GM21786 (cell line): ENCODE measurements at regions not wholly inside any gene's neighbourhood (a gene's known extent, or its start where the extent isn't known, plus 50 kb on each side); places are given as distances from the start of the nearest gene placed in this dataset.

Source experiments
- ATAC-seq: cut with Tn5 transposase; IDR thresholded peaks from one replicate; pipeline ENCODE4 v1.9.1; 2021; ENCODE audit not compliant: unreplicated experiment

DNA sequence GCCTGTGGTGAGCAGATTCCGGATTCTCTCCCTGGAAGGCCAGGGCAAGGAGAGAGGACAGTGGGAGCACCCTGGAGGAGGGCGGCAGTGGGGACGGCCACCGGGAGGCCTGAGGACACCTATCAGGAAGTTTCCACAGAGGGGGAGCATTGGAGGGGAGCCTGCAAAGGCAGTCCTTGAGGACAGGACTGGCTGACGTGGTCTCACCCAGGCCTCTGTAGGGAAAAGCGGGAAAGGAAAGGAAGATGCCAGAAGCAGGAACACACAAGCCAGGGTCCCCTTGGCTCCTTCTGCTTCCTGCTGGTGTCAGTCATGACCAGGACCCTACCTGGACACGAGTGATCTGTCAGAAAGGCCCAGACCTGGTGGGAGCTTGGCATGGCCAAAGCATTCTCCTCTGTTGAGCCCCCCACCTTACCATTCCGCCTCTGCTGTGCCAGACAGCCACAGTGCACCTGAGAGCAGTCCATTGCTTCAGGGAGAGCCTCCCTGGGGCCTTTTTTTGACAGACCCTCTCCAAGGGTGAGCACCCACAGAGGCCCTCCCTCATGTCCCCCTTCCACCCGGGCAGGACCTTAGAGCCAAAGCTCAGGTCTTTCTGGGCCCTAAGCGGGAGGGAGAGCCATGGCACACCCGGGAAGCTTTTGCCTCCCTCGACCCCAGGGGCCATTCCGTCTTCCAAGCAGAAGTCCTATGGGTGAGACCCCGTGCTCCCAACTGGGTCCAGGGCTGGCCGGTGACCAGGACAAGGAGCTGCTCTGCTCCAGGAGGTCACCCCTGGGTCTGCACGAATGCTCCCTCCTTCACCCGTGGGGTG is 333.1 kb downstream of the DYSF start:
- ATAC-seq = no peak

DNA sequence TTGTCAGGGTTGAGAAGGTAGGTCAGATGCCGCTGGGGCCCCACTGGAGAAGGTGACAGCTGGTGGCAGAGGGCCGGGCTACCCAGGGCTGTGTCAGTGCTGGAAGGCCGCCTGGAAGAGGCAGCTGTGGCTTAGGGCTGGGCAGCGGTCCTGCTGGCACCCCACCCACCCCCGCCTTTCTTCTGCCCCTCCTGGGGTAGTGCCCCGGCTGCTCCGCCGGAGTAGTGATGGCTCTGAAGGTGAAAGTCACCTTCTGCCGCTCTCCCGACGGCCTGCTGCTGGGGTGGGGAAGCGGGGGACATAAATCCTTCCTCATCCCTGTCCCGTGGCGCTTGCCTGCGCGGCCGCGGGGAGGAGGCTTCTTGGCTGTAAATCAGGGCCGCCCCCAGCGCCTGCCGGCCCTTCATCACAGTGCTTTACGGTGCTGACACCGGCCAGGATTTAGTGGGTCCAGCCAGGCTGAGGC is 332.2 kb downstream of the DYSF start:
- ATAC-seq = no peak

DNA sequence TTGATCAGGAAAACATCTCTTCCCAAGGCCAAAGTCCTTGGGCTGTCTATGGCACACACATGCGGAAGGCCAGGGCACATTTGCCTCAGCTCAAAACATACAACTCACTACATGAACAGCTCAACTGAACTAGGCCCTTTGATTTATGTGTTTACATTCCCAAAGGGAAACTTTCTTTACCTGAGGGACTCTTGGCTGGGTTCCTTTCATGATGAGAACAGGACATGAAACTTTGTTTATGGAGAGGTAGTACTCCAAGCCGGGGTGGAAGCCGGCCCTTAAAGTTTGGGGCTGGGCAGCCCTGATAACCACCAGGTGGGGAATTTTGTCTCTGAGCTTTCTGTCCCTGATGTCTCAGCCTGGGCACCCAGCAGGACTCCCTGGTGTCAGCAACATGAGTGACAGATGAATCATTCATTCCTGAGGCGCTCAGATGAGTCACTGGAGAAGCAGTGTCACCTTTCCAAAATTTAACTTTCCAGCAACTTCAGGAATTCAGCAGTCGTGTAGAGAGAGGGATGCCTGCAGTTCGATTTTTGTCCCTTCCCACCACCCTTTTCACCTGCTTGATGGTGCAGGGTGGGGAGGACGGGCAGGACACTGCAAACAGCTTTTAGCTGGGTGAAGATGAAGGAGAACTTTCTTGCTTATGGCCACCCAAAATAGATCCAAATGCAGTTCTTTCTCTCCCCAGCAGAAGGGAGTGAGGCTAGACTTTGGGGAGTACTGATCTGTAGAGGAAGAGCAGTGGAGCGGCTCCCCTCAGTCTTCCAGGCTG is 331.6 kb downstream of the DYSF start:
- no peak for ATAC-seq

DNA sequence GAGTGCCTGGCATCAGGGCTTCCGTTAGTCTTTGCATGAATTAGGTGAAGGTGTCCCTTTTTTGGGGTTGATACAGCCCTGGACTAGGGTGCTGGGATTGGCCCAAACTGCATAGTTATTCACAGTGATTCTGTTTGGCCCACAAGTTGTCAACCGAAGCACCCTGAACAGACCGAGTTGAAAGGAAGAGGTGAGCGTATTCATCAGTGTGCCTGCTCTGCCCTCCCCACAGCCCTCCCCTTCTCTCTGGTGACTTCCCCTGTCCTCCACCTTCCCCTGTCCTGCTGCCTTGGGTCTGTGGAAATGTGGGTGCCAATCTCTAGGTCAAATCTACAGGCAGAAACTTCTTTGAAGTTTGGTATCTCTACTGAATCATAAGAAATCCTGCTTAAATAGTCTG is 330.5 kb downstream of the DYSF start:
- ATAC-seq = no peak

DNA sequence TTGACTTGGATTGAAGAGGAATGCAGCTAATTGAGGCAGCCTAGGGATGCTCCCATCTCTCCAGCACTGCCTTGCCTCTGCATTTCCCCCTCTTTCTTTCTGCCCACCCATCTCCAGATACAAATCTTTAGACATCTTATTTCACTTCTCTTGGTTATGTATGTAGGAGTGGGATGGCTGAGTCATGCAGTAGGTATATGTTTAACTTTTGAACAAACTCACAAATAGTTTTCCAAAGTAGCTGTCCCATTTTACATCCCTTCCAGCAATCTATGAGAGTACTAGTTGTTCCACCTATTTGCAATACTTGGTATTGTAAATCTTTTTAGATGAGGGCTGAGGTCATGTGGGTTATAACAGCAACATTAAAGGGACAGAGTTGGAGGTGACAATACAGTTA is 329.9 kb downstream of the DYSF start:
- no peak for ATAC-seq

DNA sequence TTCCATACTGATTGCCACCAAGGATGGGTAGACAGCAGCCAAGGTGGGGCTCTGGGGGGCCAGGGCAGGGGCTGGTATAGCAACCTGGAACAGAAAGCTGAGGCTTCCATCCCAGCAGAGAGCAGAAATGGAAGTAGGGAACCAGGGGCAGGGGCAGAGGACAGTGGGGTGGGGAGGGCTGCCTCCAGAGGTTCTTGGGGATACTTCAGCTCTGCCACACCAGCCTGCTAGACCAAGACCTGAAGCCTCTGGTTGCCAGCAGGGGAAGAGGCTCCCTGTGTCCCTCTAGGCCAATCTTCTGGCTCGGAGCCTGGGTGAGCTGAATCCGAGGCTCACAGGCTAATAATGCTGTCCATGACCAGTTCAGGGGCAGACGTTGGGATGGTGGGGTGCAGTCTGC is 329.0 kb downstream of the DYSF start:
- no peak for ATAC-seq

DNA sequence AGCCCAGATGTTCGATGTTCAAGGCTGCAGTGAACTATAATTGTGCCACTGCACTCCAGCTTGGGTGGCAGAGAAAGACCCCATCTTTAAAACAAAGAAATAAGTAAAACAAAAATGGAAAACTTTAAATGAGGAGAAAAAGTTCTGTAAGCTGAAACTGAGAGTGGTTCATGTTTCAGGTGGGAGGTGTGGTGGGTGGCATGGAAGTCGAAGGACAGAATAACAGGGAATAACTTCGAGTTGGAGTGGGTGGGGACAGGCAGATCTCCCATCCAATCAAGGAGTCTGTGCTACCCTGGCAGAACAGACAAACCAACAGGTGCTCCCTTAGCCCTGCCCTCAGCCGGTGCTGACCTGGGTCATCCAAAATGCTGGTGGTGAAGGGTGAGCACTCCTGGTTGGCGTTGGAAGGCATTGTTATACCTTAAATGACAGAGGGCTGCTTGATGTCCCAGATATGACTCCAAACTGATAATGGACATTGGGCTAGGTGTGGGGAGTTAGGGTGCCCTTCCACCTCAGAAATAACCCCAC is 328.4 kb downstream of the DYSF start:
- no peak for ATAC-seq

DNA sequence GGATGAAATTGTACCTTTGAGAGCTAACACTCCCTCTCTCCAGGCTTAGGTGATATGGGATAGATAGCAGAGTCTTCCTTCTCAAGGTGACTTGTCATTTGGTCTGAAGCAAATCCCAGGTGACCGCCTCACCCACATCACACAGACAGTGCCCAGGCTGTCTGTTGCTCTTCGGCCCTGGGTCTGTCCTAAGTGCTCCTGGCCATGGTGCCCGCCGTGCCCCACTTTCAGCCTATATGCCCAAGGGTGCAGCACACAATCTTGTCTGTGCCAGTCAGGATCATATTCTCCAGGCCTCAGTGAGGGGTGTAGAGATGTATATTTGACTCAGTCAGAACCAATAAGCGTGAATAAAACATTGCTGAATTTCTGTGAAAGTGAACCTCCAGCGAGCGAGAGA is 326.8 kb downstream of the DYSF start:
- no peak for ATAC-seq

DNA sequence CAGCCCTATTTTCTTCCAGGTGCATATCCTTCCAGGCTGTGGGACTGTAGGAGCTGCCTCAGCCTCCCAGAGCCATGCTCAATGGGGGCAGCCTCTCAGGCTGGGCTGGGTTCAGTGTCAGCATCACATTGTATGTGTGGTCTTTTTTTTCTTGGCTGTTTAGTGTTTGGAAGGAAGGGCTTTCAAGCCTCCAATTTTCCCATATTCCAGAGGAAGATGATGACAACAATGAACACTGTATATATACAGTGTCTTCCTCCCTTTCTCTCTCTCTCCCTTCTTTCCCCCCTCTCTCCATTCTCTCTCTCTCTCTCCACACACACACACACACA is 326.4 kb downstream of the DYSF start:
- ATAC-seq = no peak

DNA sequence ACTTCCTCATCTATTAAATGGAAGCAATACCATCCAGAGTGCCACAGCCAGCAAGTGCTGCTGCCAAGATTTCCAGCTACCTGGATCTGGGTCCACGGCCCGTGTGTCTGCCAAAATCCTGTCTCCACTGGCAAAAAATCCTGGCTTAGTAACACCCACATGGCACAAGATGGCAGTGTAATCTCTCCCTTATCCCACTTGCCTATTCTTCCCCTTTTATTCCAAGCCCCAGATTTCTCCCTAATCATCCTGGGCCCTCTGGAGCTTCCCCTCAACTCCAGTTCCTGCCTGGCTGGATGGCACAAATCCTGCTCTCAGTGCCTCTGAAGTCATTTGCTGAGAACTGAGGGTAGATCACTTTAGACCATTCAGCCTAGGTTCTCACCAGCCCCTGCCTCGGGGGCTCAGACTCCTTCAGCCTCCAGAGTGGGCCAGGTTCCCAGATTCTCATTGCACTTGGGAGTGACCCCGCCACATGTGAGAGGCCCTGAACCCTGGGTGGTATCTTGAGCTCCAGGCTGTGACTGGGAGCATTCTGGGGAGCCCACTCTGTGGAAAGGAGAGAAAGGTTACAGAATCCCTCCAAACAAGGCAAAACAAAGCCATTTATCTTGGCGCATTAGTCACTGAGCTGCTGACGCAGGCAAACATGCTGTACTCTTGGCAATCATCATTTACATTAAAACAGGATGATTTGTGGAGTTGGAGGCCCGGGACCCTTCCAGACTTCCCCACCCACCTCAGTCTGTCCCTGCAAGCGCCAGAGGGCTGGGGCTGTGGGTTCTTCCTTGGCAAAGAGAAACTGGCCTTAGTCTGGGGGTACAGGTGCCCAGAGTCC is 325.8 kb downstream of the DYSF start:
- ATAC-seq = no peak

DNA sequence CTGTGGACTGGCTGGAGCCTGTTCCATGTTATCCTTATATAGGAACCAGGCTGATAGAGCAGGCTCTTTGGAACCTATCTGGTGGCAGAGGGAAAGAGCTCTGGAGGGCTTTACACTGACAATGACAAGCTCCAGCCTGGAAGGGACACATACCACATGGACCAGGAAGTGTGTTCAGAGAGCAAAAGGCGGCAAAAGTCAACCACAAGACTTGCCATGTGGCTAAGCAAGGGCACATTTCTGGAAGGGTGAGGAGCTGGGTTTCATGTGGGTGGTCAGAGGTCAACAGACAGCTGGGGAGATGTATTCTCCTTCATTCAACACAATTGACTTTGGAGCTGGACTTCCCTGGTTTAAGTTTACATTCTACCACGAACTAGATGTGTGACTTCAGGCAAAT is 325.2 kb downstream of the DYSF start:
- no peak for ATAC-seq

DNA sequence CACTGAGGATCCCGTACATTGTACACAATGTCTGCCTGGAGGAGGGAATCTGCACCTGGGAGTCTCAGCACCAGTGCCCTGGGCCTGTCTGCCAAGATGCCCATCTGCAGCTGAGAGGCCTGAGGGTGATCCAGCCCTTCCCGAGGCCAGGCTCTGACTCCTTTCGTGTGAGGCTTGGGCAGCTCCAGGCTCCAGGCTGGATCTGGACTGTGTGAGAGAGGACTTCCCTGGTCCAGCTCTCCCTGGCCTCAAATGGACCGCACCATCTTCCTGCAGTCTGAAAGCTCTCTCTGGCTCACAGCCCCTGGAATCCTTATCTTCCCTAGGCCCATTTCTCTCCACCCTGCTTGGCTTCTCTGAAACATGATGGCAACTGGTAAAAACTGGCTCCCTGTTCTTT is 324.6 kb downstream of the DYSF start:
- ATAC-seq = no peak

DNA sequence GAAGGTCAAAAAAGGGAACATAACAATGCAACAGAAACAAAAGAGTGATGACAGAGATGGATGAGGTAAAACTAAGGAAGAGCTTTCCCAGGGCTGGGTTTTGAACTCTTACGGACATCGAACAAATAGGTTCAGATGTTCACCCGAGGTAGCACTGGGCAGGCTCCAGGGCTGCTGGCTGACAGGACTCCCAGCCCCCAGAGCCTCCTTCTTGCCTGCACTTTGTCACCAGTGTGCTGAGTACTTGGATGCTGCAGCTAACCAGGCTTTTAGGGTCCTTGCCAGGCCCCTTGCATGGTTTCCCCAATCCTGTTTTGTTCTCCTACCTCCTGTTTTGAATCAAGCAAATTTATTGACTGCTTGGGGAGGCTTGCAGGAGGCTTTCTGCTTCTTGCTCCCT is 322.9 kb downstream of the DYSF start:
- no peak for ATAC-seq

DNA sequence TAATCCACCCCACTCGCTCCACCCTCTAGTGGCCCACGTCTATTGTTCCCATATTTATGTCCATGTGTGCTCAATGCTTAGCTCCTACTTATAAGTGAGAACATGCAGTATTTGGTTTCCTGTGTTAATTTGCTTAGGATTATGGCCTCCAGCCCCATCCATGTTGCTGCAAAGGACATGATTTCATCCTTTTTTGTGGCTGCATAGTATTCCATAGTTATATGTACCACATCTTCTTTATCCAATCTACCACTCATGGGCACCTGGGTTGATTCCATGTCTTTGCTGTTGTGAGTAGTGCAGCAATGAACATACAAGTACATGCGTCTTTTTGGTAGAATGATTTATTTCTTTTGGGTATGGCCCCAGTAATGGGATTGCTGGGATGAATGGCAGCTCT is 319.9 kb downstream of the DYSF start:
- ATAC-seq = no peak

DNA sequence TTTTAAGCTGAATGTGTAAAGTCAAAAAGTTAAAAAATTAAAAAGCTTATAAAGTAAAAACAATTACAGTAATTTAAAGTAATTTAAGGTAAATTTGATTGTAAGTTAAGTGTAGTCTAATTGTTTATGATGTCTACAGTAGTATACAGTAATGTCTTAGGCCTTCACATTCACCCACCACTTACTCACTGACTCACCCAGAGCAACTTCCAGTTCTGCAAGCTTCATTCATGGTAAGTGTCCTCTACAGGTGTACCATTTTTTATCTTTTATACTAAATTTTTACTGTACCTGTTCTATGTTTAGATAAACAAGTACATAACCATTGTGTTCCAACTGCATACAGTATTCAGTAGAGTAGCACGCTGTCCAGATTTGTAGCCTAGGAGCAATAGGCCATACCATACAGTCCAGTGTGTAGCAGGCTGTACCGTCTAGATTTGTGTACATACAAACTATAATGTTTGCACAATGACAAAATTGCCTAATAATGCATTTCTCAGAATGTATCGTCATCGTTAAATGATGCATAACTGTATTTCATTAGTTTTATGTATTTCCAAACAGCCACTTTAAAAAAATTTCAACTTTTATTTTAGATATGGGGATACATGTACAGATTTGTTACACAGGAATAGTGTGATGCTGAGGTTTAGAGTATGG is 319.3 kb downstream of the DYSF start:
- ATAC-seq = no peak

DNA sequence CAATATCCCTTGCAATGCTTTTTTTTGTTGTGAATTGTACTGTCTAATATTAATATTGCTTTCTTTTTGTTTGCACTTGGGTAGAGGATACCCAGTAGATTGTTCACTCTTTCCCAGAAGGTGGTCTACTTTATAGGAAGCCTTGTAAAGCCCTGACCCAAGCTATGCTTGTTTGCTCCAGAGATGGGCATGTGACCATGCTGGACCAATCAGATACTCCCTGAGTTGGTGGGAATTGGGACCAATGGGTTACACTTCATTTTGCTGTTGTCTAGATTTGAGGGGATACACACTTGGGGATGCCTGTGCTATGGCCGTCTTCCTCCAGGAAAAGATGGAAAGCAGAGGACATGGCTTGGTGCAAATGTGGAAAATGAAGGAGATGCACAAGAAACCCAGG is 314.3 kb downstream of the DYSF start:
- no peak for ATAC-seq

DNA sequence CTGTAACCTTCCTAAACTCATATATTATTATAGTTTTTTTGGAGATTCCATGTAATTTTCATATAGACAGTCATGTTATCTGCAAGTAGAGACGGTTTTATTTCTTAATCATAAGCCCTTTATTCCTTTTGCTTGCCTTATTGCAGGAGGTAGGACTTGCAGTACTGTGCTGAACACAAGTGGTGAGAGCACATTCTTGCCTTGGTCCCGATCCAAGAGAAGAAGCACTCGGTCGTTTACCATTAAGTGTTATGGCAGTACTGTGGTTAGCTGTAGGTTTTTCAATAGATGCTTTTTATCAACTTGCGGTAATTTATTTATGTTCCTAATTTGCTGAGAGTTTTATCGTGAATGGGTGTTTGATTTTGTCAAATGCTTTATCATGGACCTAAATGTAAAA is 305.7 kb downstream of the DYSF start:
- ATAC-seq = no peak

DNA sequence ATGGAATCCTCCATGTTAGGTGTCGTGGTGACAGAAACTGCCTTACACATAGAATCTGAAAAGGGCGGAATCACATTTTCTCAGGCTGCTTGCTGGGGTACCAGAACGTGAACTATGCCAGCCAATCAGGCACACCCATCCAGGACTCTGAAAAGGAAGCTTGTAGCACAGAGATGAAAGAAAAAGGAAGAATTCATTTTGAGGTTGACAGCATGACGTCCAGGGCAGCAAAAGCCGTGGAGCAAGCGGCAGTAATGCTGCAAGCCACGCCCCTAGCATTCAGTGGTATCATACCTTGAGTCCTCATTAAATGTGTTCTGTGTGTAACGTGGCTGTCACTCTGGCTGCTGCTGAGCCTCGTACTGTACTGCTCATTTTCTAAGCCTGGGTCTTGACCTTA is 304.0 kb downstream of the DYSF start:
- ATAC-seq = no peak

DNA sequence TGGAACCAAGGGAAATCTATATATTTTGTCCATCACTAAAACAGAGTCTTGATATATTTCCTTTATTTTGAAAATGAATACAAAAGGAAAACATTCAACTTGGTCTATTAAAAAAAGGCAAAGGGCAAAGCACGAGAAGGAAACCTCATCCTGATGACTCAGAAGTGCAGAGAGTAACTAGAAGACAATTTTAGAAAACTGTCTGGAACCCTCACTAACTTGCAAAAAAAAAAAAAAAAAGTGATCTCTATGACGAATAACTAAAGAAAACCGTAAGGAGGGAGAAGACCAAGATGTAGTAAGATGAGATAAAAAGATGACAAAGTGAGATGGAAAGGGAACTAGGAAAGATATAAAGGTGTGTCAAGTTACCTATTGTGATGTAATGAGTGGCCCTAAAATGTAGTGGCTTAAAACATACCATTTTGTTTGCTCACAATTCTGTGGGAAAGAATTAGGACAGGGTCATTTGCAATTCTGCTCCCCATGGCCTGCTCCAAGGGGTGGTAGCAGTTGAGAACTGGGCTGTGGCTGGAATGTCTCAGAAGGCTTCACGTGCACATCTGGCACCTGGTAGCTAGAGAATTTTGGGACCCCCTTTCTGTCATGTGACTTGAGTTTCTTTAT is 303.0 kb downstream of the DYSF start:
- no peak for ATAC-seq

DNA sequence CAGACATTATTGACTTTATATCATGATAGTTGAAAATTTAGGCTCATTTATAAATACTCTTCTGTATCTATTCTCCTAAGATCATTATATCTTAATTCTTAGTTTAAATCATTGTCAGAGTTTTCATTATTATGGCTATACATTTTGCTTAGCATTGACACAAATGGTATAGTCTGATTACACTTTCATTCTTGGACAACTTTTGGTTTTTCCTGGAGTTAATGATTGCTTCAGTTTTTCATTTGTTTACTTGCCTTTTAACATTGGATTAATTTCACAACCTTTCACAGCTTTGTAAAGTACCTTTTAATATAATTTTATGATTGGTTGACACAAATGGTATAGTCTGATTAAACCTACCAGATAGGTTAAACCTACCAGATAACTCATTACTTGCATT is 298.2 kb downstream of the DYSF start:
- ATAC-seq = no peak
